LoVo (cell line): ENCODE measurements at regions not wholly inside any gene's neighbourhood (a gene's known extent, or its start where the extent isn't known, plus 50 kb on each side); places are given as distances from the start of the nearest gene placed in this dataset.
"Not testable (repeated sequence)": the region's sequence is repeated elsewhere in the genome, so short reads cannot be mapped to it uniquely, and the experiment has no call there.

Source experiments
- DNase-seq: peaks from one replicate; pipeline ENCODE4 v3.0.0-alpha.2; 2016; ENCODE audit warnings: low spot score

DNA sequence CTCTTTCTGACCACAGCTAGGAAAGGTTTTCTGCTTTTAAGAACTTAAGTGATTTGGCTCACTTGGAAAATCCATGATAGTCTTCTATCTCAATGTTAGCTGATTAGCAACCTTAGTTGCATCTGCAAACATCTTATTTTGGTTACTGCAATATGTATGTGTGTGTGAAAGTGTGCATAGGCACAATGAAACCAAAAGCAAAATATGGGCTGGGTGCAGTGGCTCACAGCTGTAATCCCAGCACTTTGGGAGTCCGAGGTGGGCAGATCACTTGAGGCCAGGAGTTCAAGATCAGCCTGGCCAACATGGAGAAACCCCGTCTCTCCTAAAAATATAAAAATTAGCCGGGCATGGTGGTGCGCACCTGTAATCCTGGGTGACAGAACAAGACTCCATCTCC is 246.9 kb upstream of the NCAM1 start:
- DNase-seq: not testable (repeated sequence)

DNA sequence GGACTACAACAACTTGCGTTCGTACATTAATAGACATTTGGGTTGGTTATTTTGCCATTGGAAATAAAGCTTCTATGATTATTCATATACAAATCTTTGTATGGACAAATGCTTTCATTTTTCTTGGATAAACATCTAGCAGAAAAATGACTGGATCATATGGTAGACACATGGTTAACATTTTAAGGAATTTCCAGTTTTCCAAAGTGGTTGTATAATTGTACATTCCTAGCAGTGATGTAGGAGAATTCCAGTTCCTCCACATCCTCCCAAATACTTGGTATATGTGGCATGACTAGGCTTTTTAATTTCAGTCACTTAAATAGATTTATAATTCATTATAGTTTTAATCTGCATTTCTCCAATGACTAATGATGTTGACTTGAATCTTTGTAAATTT is 246.2 kb upstream of the NCAM1 start:
- DNase-seq: no peak

DNA sequence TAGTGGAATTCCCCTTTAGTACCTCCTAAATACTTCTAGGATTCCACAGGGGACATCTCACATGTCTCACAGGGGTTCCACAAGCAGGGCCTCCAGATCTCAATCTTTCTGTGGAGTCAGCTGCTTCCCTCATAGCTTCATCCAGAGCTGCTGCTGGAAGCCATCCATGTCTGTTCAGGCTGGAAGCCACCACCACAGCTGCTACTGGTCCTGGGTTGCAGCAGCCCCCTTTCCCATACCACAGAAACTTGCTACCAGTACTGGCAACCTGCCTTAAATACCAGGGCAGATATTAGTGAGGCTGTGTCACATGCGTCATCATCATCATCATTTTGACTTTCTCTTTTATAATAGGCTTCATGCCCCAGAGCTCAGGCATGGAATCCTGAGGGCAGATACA is 242.7 kb upstream of the NCAM1 start:
- DNase-seq: no peak

DNA sequence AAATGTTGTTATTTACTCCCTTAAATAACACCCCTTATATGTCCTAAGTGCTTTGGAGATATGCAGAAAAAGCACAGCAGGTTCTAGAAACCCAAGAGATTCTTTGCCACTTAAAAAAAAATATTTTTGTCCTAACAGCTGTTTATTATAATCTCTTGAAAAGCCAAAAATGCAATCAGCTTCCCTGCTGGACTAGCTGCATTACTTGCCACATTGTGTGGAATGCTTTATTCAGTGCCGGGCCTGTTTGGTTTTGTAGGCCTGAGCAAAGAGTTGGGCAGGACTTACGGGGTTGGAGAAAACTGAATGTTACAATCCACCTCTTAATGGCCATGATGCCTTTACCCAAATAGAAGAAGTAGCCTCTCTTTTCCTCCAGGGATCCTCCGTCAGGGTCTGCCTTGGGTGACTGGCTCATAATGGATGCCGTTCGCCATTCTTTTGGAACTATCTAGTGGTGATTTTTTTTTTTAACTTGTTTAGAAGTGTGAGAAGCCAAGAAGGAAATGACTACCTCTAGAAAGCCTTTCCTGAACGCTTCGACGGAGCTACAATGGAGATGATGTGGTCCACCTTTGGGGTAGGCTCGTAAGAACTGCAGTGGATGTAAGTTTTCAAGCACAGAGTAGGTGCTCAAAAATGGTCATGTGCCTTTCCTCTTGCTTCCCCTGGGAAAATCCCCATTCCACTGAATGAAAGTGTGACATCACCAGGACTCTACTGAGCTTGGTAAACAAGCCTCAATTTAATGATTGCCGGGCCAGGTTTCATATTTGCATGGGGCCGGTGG is 241.3 kb upstream of the NCAM1 start:
- DNase-seq: no peak

DNA sequence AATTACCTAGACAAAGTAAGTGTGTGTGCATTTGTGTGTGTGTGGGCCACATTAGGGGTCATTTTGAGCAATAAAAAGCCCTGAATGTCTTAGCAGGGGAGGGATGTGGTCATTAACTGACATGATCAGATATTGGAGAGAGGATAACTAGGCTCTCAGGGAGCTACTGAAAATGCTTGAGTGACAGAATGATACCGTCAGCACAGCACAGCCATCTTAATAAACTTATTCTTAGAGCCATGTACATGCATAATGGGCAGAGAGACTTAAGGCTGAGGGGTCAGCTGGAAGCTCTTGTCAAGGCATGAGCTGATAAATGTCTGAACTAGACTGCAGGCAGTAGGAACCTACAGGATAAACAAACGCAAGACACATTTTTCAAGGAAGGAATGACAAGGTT is 239.1 kb upstream of the NCAM1 start:
- DNase-seq: no peak

DNA sequence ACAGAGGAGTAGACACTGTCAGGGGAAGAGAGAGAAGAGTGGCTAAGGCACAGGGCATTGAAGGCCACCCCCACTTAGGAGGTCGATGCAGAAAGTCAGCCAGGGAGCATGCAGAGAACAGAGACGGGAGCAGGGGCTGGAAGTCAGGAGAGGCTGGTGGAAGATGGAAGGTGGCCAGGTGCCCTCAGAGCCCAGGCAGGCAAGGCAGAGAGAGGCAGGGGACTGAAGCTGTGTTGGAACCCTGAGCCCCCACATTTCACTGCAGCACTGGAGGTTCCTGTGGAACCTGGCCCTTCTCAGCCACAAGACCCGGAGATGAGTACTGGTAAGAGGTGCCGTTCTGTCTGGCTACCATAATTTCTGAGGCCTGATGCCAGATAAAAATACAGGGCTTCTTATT is 238.3 kb upstream of the NCAM1 start:
- DNase-seq: no peak

DNA sequence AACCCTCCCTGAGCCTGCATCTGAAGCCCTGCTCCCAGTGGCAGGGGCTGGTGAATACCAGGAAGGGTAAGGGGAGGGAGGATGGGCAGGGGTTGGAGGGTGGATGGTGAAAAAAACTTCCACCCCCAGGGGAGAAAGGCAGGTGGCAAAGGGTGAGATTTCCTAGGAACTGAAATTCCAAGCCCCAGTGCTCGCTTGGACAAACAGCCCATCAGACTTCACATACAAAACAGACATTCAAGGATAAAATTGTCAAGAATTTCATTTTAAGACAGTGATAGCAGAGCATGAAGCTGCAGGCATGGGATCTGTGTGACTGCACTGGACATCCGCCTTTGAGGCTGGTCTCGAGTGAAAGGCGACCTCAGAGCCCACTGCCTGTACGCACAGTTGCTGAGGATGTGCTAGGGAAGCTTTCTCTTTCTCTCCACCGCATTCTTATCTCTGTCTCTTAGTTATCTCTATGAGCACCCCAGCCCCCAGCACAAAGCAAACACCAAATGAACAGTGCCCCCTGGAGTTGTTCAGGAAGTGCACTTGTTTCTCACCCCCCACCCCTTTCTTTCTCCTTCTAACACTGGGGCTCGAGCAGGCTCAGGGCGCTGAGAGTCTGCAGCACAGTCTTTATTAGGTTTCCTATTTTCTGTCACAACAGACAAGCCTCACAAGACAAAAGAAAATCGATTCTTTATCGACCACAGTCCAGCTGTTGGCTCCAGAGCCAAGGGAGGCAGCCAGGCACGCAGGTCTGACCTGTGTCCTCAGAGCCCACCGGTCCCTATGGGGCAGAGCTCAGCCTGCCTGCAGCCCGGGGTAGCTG is 237.3 kb upstream of the NCAM1 start:
- DNase-seq: no peak

DNA sequence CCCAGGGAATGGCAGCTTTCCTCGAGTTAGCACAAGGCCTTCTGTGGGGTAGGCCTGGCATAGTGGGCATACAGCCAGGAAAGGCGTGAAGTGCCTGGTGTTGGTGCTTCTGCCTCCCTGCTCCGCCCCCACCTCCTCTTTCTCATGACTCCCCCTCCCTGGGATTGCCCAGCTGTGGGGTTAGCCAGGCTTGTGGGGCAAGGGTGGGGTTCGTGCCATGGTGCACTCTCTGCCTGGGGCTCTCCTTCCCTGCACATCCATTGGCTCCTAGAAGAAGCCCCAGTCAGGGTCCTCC is 236.8 kb upstream of the NCAM1 start:
- DNase-seq: no peak

DNA sequence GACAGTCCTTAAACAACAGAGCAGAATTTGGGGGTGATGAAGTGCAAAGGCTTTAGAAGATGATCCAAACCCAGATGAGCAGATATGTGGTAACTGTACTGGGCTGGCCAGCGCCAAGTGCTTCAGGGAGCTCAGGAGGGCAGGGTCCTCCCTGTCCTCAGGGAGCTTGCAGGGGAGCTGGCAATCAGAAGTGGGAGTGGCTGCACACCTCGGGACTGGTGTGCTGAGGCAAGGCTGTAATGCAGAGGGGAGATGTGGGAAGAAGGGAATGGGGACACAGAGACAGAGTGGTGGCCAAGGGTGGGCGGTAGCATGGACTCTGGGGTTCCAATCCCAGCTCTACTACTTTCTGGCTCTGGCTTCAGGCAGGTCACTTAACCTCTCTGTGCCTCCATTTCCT is 235.6 kb upstream of the NCAM1 start:
- DNase-seq: no peak

DNA sequence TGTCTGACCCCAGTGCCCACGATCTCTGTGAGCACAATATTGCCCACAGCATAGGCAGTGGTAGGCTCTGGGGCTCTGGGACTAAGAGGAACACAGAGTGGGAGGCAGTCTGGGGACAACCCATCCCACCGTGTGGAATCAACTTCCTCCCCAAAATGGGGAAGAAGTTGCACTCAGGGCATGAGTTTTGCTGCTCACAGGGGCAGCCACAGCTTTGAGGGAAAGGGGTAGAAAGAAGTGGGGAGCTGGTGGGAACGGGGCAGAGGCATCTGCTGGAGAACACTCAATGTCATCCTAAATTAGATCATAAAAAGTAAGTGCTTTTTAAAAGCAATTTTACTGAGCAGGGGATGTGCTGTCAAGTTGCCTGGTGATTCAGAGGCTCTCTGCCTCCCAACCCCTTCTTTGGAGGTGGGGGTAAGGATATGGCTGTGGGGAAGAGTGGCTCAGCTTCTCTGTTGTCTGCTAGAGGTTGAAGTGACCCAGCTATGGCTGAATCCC is 233.8 kb upstream of the NCAM1 start:
- DNase-seq: no peak

DNA sequence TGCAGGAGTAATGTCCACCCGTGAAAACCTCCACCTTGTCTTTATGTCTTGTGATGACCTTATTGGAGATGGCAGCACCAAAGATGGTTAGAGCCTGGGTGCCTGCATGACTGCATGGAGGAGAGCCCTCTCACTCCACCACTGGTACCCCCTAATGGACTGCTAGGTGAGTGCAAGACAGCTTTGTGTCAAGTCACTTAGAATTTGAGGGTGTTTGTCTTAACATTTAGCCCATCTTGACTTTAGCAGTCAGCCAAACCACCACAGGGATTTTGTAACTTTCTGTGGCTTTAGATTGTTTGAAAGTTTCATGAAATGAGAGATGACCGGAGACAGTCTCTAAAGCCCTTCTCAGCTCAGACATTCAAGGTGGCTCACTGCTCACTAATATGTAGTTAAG is 232.9 kb upstream of the NCAM1 start:
- no peak for DNase-seq

DNA sequence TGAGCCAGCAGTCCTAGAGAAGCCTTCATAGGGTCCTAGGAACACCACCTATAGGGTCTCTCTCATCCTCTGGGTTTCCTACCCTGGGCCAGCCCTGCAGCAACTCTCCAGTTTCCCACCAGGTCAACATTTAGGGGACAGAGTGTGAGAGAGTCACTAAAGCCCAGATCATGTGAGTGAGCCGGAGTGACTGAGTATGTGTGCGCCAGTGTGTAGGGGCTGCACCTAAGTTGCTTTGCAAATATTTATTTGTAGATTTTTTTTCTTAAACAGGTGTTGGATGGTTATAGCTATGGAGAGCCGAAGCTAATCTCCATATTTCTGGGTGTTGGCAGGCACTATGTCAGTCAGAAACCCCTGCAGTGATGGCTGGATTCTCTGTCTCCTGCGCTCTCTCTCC is 232.5 kb upstream of the NCAM1 start:
- no peak for DNase-seq

DNA sequence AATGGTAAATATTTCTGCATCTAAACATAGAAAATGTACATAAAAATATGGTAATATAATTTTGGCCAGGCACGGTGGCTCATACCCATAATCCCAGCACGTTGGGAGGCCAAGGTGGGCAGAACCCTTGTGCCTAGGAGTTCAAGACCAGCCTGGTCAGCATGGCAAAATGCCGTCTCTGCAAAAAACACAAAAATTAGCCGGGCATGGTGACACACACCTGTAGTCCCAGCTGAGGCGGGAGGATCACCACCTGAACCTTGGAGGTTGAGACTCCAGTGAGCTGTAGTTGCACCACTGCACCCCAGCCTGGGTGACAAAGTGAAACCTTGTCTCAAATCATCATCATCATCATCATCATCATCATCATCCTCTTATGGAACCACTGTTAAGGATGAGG is 230.6 kb upstream of the NCAM1 start:
- DNase-seq: no peak

DNA sequence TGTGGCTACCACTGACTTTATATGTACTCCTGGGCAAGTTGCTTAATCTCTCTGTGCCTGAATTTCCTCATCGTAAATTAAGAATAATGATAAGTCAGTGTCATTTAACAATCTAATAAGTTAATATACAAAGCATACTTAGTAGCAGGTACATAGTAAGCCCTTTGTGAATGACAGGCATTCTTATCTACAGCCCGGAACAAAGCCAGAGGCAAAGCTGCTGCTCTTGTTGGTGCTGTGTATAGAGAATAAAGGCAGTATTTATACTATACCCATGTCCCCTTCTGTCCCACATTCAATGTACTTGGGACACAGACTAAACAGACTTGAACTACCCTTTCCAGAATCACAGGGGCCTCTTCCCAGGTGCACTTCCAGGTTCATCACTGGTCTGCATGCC is 229.7 kb upstream of the NCAM1 start:
- DNase-seq: no peak

DNA sequence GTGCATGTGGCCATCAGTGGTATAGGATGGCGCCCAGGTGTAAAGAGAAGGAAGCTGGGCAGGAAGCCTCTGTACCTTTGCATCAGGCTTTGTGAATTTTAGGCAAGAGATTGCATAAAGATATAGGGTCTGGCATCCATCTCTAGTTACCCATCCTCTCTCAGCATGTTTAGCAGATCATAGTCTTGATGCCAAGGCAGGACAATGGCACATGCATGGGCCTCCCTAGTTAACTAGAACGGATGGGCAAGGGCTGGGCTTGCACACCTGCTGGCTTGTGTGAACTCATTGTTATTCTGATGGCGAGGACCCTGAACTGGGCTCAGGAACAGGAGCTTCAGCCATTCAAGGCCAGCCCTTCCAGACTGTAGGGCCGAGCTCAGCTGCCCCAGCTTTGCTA is 229.2 kb upstream of the NCAM1 start:
- no peak for DNase-seq

DNA sequence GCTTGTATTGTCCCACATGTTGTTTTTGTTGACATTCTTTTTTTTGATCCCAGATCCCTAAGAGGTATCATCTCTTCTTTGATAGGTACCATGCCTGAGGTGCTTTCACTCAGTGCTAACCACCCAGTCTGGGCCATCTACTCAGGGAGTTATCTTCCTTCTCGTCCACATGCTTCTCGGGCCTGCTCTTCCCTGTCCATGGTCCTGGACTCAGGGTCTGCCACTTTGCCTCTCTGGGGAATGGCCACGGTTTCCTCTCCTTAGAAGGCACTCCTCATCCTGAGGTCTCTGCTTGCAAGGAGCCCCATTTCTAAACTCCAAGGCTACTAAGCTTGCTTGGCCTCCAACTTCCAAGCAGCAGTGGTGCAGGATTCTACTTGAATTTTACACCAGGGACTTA is 227.0 kb upstream of the NCAM1 start:
- DNase-seq: no peak

DNA sequence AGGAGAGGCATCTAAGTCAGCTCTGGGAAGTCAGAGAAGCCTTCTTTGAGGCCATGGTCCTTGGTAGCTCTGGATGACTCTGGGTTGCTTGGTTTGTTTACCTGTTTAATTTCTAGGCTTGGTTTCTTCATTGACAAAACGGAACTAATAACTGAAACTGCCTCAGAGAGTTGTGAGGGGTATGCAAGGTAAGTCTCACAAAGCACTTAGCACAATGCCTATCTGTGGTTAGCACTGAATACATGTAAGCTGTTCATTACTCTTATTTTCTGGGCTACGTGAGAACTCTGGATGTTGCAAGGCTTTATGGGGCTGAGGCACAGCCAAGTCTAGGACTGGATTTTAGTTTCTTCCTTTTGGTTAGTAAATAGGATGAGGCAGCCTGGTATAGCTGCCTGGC is 225.8 kb upstream of the NCAM1 start:
- no peak for DNase-seq

DNA sequence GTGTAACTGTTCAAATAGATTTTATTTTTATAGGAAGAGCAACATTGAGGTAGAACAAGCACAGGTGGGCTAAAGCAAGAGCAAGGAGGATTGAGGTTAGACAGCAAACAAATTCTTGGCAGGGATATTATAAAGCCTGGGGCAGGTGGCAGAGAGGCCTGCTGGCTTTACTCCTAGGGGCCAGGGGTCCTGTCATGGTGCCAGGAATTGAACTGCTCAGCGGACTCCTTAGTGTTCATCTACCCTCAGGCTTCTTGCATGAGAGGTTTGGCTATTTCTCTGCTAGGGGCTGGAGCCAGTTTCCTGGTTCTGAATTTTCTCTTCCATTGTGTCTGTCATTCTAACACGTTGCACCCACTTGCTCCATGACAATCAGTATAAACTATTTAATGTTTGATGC is 217.2 kb upstream of the NCAM1 start:
- DNase-seq: no peak

DNA sequence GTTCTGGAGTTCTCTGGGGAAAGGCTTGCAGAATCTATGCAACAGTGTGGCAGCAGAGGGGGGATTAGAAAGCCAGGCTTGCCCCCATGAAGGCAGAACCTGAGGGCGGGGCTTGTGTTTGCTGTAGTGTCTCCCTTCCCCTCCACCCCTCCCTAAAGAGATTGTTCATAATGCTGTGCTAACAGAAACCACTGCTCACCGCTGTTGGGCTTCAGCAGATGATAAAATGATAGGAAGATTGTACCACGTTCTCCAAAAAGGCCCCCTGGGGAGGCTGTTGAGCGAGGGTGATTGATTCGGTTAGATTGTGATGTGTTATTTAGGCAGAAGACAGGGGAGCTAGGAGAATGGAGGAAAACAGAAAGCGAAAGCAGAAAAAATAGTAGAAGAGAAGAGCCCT is 215.2 kb upstream of the NCAM1 start:
- no peak for DNase-seq

DNA sequence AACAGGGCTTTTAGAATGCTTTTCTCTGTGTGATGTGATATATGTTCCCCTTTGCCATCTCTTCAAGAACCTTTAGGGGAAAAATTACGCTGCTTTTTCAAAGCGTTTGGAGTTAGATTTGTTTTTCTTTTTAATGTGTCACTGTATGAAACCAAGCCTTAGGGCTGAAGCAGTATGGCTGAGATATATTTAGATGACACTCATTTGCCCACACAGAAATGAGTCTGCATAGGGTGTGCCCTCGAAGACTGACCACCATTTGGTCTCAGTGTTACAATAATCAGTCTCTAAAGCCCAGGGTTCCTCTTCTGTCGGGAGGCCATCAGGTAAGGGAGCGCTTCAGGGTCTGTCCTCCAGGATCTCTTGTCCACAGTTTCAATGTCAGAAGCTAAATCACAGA is 213.0 kb upstream of the NCAM1 start:
- no peak for DNase-seq

DNA sequence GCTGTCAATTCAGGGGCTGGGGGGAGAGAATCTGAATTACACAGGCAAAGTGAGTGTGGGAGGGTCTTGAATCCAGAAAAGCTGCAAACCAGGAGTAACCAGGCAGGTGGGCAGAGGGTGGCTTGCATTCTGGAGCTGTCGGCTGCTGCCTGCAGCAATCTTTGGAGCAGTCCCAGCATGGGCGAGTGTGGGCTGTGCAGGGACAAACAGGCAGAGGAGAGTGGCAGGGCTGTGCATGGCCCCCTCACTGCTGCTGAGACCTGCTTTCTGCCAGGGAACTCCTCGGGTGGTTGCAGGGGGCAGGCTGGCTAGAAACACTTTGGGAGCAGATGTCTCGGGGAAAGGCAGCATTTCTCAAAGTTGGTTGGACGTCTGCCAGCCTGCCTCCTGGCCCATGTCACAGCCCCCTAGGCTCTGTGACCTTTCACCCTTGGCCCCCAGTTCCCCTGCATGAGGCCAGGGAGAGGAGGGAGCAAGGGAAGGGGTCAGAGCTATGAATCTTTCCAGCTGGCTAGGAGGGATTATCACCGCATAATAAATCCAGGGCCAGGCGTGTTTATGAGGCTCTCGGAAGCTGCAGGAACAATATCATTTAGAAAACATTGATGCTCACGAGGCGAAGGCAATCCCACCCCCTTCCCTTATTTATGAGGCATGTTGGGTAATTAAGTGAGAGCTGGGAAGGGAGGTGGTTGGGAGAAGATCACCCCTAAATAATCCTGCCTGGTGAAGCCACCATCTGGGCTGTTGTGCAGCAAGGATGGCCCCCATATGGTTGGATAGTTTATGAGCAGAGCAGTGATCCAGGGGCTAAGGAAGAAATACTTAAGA is 212.3 kb upstream of the NCAM1 start:
- no peak for DNase-seq

DNA sequence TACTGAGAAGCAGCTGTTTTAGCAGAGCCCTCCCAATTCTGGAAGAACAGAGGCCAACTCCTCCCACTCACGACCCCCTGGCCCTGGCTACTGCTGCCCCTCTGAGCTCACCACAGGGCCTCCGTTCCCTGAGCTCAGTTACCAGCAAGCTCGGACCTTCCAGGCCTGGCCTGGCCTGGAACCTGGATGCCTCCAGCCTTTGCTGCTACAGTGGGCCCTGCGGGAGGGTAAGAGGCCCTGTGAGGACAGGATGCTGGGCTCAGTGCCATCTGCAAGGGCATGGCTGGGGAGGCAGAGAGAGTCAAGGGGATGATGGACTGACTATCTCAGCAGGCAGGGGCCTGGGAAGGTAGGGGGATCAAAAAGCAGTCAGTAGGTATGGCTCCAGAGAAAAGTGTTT is 209.9 kb upstream of the NCAM1 start:
- no peak for DNase-seq

DNA sequence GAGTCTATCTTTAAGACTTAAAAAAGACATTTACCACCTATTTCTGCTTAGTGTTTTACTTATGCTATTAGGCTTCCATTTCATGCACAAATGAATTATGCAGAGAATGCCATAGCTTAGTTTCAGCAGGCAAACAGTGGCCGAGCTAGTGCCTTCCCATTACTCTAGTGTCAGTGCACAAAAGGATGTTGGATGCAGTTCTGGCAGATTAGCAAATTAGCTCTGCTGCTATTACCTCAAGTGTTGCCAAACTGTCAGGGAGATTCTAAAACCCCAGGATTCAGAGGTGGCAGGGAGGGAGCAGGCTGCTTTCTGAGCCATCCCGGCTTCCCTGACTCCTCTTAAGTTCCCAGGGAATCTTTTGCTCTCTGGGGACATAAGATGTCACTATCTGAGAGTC is 209.4 kb upstream of the NCAM1 start:
- DNase-seq: no peak
